ENCODE measurements at regions not wholly inside any gene's neighbourhood (a gene's known extent, or its start where the extent isn't known, plus 50 kb on each side); places are given as distances from the start of the nearest gene placed in this dataset.

GRCh38 chrX:123803331-123803983 lies 56.4 kb upstream of the XIAP start:
- TF ChIP-seq YY1 (IDR thresholded peaks at IDR 0.05), result no peak
- no peak for TF ChIP-seq FOXA1 (IDR thresholded peaks at IDR 0.05)
- no peak for TF ChIP-seq CTCF (IDR thresholded peaks at IDR 0.05; ENCODE audit: low read depth, low read length, missing input control)
- no peak for TF ChIP-seq REST (IDR thresholded peaks at IDR 0.05)
